ENCODE measurements at regions not wholly inside any gene's neighbourhood (a gene's known extent, or its start where the extent isn't known, plus 50 kb on each side); places are given as distances from the start of the nearest gene placed in this dataset.

DNA sequence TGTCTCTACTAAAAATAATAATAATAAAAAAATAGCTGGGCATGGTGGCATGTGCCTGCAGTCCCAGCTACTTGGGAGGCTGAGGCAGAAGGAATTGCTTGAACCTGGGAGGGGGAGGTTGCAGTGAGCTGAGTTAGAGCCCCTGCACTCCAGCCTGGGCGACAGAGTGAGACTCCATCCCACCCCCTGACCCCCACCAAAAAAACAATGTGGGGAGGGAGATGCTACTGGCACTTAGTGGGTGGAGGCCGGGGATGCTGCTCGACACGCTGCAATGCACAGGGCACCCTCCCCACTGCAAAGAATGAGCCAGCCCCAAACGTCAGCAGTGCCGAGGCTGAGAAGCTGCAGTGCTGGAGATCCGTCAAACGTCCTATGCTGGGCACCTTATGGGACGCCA is 77.5 kb upstream of the MAP1LC3B2 start:
- TF ChIP-seq, protein P1, sequence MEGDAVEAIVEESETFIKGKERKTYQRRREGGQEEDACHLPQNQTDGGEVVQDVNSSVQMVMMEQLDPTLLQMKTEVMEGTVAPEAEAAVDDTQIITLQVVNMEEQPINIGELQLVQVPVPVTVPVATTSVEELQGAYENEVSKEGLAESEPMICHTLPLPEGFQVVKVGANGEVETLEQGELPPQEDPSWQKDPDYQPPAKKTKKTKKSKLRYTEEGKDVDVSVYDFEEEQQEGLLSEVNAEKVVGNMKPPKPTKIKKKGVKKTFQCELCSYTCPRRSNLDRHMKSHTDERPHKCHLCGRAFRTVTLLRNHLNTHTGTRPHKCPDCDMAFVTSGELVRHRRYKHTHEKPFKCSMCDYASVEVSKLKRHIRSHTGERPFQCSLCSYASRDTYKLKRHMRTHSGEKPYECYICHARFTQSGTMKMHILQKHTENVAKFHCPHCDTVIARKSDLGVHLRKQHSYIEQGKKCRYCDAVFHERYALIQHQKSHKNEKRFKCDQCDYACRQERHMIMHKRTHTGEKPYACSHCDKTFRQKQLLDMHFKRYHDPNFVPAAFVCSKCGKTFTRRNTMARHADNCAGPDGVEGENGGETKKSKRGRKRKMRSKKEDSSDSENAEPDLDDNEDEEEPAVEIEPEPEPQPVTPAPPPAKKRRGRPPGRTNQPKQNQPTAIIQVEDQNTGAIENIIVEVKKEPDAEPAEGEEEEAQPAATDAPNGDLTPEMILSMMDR (IDR thresholded peaks at IDR 0.05) = no peak
- no peak for TF ChIP-seq POLR2AphosphoS5 (IDR thresholded peaks at IDR 0.05; ENCODE audit: low read depth, low read length)
- TF ChIP-seq SIN3A (IDR thresholded peaks at IDR 0.05; ENCODE audit: borderline replicate concordance, insufficient read depth, low read depth, low read length) = no peak

Data from Panc1 (cell line).